Spinal cord (tissue), 9 donors: ENCODE measurements at regions not wholly inside any gene's neighbourhood (a gene's known extent, or its start where the extent isn't known, plus 50 kb on each side); places are given as distances from the start of the nearest gene placed in this dataset.

Experiments used
- DNase-seq, 6 donors: peaks; one replicate each; pipeline versions ENCODE4 v3.0.0 to v3.0.0-alpha.2; 2013 to 2015; ENCODE audit warnings: low spot score in 6 of 6, low read depth in 4 of 6
- H3K27ac ChIP-seq: one replicate; pipeline ENCODE4 v1.5.1; 2013; ENCODE audit warnings: low read depth, low read length, control low read depth
- H3K27me3 ChIP-seq: one replicate; pipeline ENCODE4 v1.6.1; 2013; ENCODE audit warnings: low read length; ENCODE audit not compliant: control insufficient read depth, insufficient read depth
- H3K36me3 ChIP-seq: one replicate; pipeline ENCODE4 v1.6.1; 2013; ENCODE audit warnings: low read length; ENCODE audit not compliant: control insufficient read depth, insufficient read depth
- H3K4me1 ChIP-seq: one replicate; pipeline ENCODE4 v1.6.1; 2013; ENCODE audit warnings: low read length; ENCODE audit not compliant: control insufficient read depth, insufficient read depth
- H3K4me3 ChIP-seq: one replicate; pipeline ENCODE4 v1.5.1; 2013; ENCODE audit warnings: low read depth, low read length, control low read depth
- H3K9me3 ChIP-seq: one replicate; pipeline ENCODE4 v1.6.1; 2013; ENCODE audit warnings: low read length; ENCODE audit not compliant: control insufficient read depth, insufficient read depth
- WGBS: methylation state at CpG from one replicate; pipeline ENCODE4 v1.1.5; 2013; ENCODE audit warnings: missing lambda C conversion rate; ENCODE audit not compliant: insufficient coverage; 5-methylcytosine and 5-hydroxymethylcytosine counted together
- donor health status: healthy.

DNA sequence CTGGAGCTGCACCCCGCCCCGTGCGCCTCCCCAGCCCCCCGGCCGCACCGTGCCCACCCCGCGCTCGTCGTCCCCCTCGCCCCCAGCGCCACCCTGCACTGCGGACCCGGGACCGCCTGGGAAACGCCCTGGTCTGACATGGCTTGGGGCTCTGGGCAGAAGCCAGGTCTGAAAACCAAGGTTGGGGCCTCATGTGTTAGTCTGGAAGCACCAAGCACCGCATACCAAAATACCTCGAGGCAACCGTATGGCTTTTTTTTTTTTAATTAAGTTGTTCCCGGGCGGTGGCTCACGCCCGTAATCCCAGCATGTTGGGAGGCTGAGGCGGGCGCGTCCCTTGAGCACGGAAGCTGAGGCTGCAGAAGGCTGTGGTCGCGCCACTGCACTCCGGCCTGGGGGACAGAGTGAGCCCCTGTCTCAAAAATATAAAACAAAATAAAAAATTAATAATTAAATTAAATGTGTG, 91.5 kb upstream of the CHD2 start:
- DNase-seq, result no peak
- no peaks in the 10 kb centered on the region for H3K36me3 ChIP-seq
- peaks cover 24% of the 10 kb centered on the region for H3K4me1 ChIP-seq

DNA sequence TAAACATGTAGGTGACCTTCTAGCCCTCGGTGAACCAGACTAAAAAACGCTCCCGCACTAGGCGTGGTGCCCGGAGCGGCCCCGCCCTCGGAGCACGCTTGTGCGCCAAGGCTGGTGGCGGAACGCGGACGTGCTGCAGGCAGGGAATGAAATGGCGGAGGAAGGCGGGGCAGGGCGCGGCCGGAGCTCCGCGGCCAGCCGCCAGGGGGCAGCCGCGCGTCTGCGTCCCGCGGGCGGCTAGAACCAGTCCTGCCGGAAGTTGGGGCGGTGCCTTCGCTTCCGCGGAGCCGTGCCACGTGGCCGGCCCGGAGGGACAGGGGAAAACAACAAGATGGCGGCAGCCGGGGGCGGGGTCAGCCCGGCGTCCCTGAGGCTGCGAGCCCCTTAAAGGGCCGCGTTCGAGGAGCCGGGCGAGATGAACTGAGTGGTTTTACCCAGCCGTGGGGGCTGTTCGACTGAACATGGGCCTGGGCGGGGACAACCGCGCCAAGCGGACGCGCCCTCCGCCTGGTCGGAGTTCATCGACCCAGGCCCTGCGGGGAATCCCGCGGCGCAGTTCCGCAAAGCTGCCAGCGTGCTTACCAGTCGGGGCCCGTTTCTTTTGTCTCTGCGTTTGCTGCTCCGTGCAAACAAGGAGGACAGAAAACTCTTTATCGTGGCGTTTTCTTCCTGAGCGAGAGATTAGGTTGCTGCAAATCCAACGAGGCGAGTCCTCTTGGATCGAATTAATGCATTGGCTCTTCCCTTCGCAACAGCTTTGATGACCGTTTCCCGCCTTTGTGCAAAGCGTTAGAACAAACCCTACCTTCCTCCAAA, 90.9 kb upstream of the CHD2 start:
- Histone ChIP-seq H3K9me3 (no peaks in the 10 kb centered on the region), H3K4me3 (peak overlapping the region; percentile 73), H3K27me3 (no peaks in the 10 kb centered on the region), H3K36me3 (no peaks in the 10 kb centered on the region), H3K27ac (peak overlapping the region; percentile 100), H3K4me1 (peaks cover 24% of the 10 kb centered on the region)
- peak; percentile 95 to 99 (median 96) for DNase-seq
- 0% methylated on average over 79 of the region's 80 CpGs for WGBS

More for the DNA sequence above, 91.5 kb upstream of the CHD2 start:
- no peaks in the 10 kb centered on the region for H3K9me3 ChIP-seq
- H3K27ac ChIP-seq, result peak overlapping the region; percentile 100
- no peaks in the 10 kb centered on the region for H3K27me3 ChIP-seq
- H3K4me3 ChIP-seq, result peak overlapping the region; percentile 73
- 4% methylated on average over 17 of the region's 30 CpGs for WGBS

DNA sequence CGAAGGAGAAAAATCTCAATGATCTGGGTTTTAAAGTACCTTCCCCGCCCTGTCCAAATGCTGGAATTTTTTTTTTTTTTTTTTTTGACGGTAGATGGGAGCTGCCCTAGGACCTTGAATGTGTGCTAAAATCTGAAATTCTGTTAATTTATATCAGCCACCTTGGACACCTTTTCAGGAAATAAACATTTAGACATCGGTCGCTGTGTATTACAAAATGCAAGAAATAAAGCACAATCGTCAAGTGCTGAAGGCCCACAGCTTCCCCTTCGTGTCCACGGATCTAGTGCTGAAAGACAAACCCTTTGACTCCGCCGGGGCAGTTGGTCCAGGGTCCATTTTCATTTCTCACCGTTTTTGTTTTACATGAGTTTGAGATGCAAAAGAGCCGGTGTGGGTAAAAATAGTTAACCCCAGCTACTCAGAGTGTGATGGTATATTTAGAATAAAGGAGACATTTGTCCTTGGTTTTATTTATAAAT, 90.2 kb upstream of the CHD2 start:
- Histone ChIP-seq H3K36me3 (no peaks in the 10 kb centered on the region), H3K27me3 (no peaks in the 10 kb centered on the region), H3K9me3 (no peaks in the 10 kb centered on the region), H3K27ac (peak overlapping the region; percentile 100), H3K4me1 (peaks cover 24% of the 10 kb centered on the region), H3K4me3 (peak overlapping the region; percentile 73)
- 0% methylated on average over 8 of the region's 12 CpGs for WGBS
- DNase-seq, result peak in 3 of 6 donors; percentile 76 to 86 (median 83)

DNA sequence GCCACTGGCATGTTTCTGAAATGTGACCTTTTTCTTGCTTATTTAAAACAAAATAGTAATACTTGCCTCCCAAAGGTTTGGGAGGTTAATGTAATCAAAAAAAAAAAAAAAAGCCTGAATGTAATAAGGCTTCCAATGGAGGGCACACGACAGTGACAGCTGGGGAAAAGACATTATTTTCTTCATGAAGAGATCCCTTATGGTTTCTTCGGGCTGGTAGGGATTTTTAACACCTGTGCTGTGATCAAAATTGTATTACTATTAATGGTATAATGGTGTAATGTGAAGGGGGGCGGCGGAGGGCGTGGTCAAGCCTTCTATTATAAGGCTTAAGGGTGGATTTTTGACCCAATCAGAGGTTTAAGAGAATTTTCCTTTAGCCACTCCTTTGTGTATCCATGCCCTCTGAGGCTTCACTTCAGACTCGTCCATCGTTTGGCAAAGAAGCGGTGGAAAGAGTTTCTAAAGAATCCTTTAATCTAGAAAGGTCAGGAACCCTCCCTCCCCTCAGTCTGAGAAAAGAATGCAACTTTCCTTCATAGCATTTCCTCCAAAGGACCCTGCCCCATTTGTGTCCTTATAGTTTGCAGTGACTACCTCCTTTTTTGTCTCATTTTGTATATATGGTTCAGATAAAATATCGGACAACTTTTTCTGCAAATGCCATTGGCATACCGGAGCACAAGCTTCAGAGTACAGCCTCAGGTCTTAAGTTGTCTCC, 89.5 kb upstream of the CHD2 start:
- Histone ChIP-seq H3K4me1 (peaks cover 24% of the 10 kb centered on the region), H3K9me3 (no peaks in the 10 kb centered on the region), H3K27me3 (no peaks in the 10 kb centered on the region), H3K36me3 (no peaks in the 10 kb centered on the region), H3K27ac (peak overlapping the region; percentile 100), H3K4me3 (peak overlapping the region; percentile 73)
- WGBS, result 0% methylated on average over 2 of the region's 10 CpGs
- peak in 3 of 6 donors; percentile 67 to 91 (median 87) for DNase-seq

DNA sequence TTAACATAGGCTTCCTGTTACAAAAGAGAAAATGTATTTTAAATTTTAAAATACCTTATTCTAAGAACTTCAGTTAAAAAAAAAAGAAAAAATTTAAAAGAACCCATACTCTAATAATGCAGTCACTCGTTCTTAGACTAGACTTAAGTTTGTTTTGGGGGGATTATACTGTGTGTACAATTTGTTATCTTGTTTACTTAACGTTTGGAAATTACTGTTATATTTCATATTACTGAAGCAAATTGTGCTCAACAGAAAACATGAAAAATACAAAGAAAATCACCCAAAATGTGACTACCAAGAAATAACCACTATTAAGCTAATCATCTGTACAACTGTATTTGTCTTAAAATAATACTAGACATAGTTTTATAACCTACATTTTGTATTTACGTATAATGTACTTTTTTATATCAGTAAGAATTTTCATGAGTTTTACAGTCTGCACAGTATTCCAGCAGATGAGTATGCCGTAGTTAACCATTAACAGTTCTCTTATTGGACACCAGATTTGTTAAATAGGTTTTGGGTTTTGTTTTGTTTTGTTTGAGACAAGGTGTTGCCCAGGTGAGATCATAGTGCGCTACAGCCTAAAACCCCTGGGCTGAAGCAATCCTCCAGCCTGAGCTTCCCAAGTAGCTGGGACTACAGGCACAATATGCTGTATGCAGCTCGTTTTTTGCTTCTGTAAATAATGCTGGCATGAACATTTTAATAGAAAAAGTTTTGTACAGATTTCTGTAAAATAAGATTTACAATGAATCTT, 88.8 kb upstream of the CHD2 start:
- Histone ChIP-seq H3K9me3 (no peaks in the 10 kb centered on the region), H3K4me1 (peaks cover 24% of the 10 kb centered on the region), H3K27me3 (no peaks in the 10 kb centered on the region), H3K27ac (peak overlapping the region; percentile 100), H3K36me3 (no peaks in the 10 kb centered on the region), H3K4me3 (peak overlapping the region; percentile 73)
- DNase-seq, result peak in 3 of 6 donors; percentile 54 to 69 (median 67)
- WGBS, result 38% methylated on average over 1 of the region's 6 CpGs

DNA sequence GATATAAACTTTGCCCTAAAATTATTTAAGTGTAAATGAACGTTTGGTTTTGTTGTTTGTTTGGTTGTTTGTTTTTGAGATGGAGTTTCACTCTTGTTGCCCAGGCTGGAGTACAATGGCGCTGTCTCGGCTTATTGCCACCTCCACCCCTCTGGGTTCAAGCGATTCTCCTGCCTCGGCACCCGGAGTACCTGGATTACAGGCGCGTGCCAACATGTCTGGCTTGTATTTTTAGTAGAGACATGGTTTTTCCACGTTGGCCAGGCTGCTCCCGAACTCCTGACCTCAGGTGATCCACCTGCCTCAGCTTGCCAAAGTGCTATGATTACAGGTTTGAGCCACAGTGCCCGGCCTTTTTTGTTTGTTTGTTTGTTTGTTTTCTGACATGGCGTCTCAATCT, 87.9 kb upstream of the CHD2 start:
- peak overlapping the region; percentile 100 for H3K27ac ChIP-seq

DNA sequence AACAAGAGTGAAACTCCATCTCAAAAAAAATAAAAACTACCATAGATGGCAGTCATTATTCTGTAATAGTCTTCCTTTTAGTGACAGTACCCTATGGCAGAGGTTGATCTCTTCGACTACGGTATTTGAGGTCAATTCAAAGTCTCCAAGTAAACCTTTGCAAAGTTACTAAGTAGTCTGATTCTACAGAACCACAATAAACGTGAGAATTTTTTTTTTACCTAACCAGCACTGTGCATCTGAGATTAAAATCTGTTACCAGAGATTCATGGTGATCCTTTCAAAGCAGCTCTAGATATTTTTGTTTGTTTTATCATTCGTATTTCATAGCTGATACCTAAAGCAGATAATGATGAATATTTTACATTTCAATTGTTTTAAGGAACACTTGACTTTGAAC, 86.6 kb upstream of the CHD2 start:
- WGBS, result no CpG with 5 or more reads among the region's 4 CpGs
- Histone ChIP-seq H3K27ac (no peak overlapping the region), H3K4me1 (peaks cover 24% of the 10 kb centered on the region)

More for the DNA sequence above, 87.9 kb upstream of the CHD2 start:
- Histone ChIP-seq H3K27me3 (no peaks in the 10 kb centered on the region), H3K4me1 (peaks cover 29% of the 10 kb centered on the region), H3K36me3 (no peaks in the 10 kb centered on the region), H3K9me3 (no peaks in the 10 kb centered on the region), H3K4me3 (peak overlapping the region; percentile 73)
- DNase-seq, result peak in 2 of 6 donors; percentile 17 to 35
- 63% methylated on average over 11 of the region's 12 CpGs for WGBS

DNA sequence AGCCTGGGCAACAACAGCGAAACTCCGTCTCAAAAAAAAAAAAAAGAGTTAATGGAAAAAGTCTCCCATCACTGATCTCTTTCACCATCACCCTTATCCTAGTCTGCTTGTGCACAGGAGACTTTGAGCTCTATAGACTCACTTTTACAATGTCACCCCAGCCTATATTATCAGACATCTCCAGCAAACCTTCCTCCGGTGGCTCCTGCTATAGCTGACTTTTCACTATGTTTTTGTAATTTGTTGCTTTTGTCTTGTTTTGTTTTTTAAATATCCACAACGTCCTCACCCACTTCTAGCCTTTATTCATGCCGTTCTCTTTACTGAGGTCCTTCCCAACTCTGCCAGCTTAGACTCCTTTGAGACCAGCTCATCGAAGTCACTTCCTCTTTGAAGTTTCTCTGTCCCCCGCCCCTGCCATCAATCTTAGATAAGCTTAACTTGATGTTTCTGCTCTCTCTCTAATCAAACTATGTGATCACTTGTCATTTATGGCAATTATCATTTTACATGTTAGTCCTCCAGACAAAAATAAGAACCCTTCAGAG, 82.7 kb upstream of the CHD2 start:
- Histone ChIP-seq H3K4me1 (peaks cover 28% of the 10 kb centered on the region), H3K9me3 (no peaks in the 10 kb centered on the region), H3K4me3 (no peak overlapping the region), H3K27me3 (no peaks in the 10 kb centered on the region), H3K27ac (peak overlapping the region; percentile 96), H3K36me3 (no peaks in the 10 kb centered on the region)
- DNase-seq, result peak in 2 of 6 donors; percentile 45 to 59
- WGBS, result 29% methylated on average over 6 of the region's 7 CpGs

More for the DNA sequence above, 86.6 kb upstream of the CHD2 start:
- H3K36me3 ChIP-seq, result no peaks in the 10 kb centered on the region
- no peak for DNase-seq
- H3K9me3 ChIP-seq, result no peaks in the 10 kb centered on the region
- H3K27me3 ChIP-seq, result no peaks in the 10 kb centered on the region
- H3K4me3 ChIP-seq, result no peak overlapping the region
